ENCODE measurements at regions not wholly inside any gene's neighbourhood (a gene's known extent, or its start where the extent isn't known, plus 50 kb on each side); places are given as distances from the start of the nearest gene placed in this dataset.

DNA sequence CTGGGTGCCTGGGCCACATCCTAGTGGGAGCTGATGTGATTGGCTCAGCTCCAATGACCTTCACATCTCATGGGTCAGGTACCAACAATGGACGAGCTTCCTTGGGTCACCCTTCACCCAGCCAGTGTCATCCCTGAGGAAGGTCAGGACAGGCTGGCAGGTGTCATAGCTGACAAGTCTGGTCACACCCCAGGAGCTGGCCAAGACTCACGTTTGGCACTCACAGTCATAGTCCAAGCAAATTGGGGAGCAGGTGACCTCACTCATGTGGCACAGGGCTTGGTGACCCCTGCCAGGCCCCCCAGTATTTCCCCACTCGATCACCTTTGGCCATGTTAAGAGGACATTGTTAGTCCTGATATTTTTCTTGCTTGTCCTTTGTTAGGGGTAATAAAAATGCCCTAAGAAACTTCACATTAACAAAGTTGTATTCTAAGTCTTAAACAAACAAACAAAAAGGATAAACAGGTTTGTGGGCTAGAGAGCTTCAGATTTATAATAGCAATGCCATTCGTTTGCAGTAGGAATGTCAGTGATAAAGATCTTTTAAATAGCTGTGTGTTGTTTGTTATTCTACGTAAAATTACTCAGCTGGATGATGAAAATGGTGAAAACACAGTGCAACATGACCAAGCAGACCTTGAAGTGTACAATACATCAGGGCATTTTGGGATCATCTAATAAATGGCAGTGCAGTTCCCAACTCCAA is 79.5 kb upstream of the POMGNT2 start (continued):
- TF ChIP-seq NFIC (IDR thresholded peaks at IDR 0.05; ENCODE audit: borderline replicate concordance) (no peak), TEAD4 (IDR thresholded peaks at IDR 0.05; ENCODE audit: borderline replicate concordance, insufficient read depth) (no peak), RAD21 (IDR thresholded peaks at IDR 0.05; ENCODE audit: low read length) (no peak), EZH2phosphoT487 (IDR thresholded peaks at IDR 0.05; ENCODE audit: borderline replicate concordance, low read depth) (no peak), TCF12 (IDR thresholded peaks at IDR 0.05) (no peak)

DNA sequence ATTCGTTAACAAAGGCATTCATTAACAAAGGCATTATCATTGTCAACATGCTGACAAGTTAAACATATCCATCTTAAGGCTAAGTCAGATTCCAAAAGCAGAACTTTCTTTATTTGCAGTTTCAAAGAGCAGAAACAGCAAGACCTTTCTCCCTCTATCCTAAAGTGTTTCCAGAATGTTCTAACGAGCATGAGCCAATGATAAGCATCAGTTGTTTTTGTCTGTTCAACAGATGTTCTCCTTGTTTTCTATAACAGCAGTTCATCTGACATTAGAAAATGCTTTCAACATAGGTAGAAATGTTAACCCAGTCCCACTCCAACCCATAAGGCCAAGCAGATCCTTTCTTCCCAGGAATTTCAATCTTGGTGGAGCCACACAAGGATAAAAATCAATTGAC is 77.6 kb upstream of the POMGNT2 start:
- CTCF ChIA-PET, result interaction anchor here (0.6 kb wide), 1 partner anchor 1015 kb away, joined by 3 read pairs; no protein-coding TSS in a partner anchor

More for the DNA sequence above, 77.6 kb upstream of the POMGNT2 start:
- Histone ChIP-seq H3K9me3 (no peaks in the 10 kb centered on the region), H3K9me2 (no peaks in the 10 kb centered on the region), H2AFZ (ENCODE audit: low read depth) (no peak overlapping the region), H3K27ac (ENCODE audit: low read depth in 2 of 2, low read length in 1 of 2) (peak overlapping the region in 1 of 2 experiments; percentile 62; a peak in 2 of 4 replicates), H3K36me3 (replicated peaks in 1 of 2; ENCODE audit: control insufficient read depth in 1 of 2, insufficient read depth in 2 of 2, low read length in 1 of 2) (no peaks in the 10 kb centered on the region), H4K20me1 (ENCODE audit: insufficient read depth) (no peaks in the 10 kb centered on the region), H3K4me2 (no peak overlapping the region), H3K9ac (no peak overlapping the region), H3F3A (replicated peaks; ENCODE audit: insufficient read depth) (no peaks in the 10 kb centered on the region), H3K79me2 (ENCODE audit: insufficient read depth) (no peaks in the 10 kb centered on the region), H3K27me3 (ENCODE audit: insufficient read depth) (no peaks in the 10 kb centered on the region), H3K4me3 (ENCODE audit: low read depth in 2 of 2, low read length in 1 of 2) (no peak overlapping the region), H3K4me1 (ENCODE audit: control insufficient read depth in 1 of 2, insufficient read depth in 2 of 2, low read depth in 1 of 2, low read length in 1 of 2) (peaks cover 0 to 12% of the 10 kb centered on the region in 2 experiments; a peak in 2 of 4 replicates)
- TF ChIP-seq ELF1 (IDR thresholded peaks at IDR 0.05) (no peak), POLR2AphosphoS5 (IDR thresholded peaks at IDR 0.05; ENCODE audit: low read depth, low read length) (no peak), SMC3 (IDR thresholded peaks at IDR 0.05; ENCODE audit: low read depth, low read length) (no peak), TAF1 (IDR thresholded peaks at IDR 0.05; ENCODE audit: borderline replicate concordance, low read depth, low read length) (no peak), FOXM1 (IDR thresholded peaks at IDR 0.05; ENCODE audit: low read depth) (no peak), TEAD4 (IDR thresholded peaks at IDR 0.05; ENCODE audit: borderline replicate concordance, insufficient read depth) (no peak), GATA2 (CRISPR knock-in tag; IDR thresholded peaks at IDR 0.05) (peak; percentile 61), RCOR1 (IDR thresholded peaks at IDR 0.05; ENCODE audit: low read length) (peak; percentile 50; the same call in 1 of the 2 replicates), CHD2 (IDR thresholded peaks at IDR 0.05; ENCODE audit: low read length, partially characterized antibody) (peak; percentile 15), YY1 (IDR thresholded peaks at IDR 0.05; ENCODE audit: low read depth) (no peak), EP300 (IDR thresholded peaks at IDR 0.05; ENCODE audit: borderline replicate concordance in 1 of 2, low read depth in 1 of 2, low read length in 1 of 2) (peak in 1 of 2 experiments; percentile 80; a peak in 2 of 4 replicates), NFIC (IDR thresholded peaks at IDR 0.05; ENCODE audit: borderline replicate concordance) (no peak)
- TF ChIP-seq, protein P1, sequence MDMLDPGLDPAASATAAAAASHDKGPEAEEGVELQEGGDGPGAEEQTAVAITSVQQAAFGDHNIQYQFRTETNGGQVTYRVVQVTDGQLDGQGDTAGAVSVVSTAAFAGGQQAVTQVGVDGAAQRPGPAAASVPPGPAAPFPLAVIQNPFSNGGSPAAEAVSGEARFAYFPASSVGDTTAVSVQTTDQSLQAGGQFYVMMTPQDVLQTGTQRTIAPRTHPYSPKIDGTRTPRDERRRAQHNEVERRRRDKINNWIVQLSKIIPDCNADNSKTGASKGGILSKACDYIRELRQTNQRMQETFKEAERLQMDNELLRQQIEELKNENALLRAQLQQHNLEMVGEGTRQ (IDR thresholded peaks at IDR 0.05; ENCODE audit: borderline replicate concordance, low read depth, low read length), result no peak
- TF ChIP-seq, protein P2, sequence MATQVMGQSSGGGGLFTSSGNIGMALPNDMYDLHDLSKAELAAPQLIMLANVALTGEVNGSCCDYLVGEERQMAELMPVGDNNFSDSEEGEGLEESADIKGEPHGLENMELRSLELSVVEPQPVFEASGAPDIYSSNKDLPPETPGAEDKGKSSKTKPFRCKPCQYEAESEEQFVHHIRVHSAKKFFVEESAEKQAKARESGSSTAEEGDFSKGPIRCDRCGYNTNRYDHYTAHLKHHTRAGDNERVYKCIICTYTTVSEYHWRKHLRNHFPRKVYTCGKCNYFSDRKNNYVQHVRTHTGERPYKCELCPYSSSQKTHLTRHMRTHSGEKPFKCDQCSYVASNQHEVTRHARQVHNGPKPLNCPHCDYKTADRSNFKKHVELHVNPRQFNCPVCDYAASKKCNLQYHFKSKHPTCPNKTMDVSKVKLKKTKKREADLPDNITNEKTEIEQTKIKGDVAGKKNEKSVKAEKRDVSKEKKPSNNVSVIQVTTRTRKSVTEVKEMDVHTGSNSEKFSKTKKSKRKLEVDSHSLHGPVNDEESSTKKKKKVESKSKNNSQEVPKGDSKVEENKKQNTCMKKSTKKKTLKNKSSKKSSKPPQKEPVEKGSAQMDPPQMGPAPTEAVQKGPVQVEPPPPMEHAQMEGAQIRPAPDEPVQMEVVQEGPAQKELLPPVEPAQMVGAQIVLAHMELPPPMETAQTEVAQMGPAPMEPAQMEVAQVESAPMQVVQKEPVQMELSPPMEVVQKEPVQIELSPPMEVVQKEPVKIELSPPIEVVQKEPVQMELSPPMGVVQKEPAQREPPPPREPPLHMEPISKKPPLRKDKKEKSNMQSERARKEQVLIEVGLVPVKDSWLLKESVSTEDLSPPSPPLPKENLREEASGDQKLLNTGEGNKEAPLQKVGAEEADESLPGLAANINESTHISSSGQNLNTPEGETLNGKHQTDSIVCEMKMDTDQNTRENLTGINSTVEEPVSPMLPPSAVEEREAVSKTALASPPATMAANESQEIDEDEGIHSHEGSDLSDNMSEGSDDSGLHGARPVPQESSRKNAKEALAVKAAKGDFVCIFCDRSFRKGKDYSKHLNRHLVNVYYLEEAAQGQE (IDR thresholded peaks at IDR 0.05; ENCODE audit: low read depth, low read length), result no peak
- TF ChIP-seq, protein P3, sequence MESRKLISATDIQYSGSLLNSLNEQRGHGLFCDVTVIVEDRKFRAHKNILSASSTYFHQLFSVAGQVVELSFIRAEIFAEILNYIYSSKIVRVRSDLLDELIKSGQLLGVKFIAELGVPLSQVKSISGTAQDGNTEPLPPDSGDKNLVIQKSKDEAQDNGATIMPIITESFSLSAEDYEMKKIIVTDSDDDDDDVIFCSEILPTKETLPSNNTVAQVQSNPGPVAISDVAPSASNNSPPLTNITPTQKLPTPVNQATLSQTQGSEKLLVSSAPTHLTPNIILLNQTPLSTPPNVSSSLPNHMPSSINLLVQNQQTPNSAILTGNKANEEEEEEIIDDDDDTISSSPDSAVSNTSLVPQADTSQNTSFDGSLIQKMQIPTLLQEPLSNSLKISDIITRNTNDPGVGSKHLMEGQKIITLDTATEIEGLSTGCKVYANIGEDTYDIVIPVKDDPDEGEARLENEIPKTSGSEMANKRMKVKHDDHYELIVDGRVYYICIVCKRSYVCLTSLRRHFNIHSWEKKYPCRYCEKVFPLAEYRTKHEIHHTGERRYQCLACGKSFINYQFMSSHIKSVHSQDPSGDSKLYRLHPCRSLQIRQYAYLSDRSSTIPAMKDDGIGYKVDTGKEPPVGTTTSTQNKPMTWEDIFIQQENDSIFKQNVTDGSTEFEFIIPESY (IDR thresholded peaks at IDR 0.05; ENCODE audit: borderline replicate concordance, low read depth), result no peak
- POLR2A ChIA-PET, result no interaction called here
- peak; percentile 23 for DNase-seq
- 22% methylated on average over 2 of the region's 2 CpGs for WGBS (ENCODE audit: low lambda C conversion rate)
